Trophoblast cell (in vitro differentiated cells and primary cell): ENCODE measurements at regions not wholly inside any gene's neighbourhood (a gene's known extent, or its start where the extent isn't known, plus 50 kb on each side); places are given as distances from the start of the nearest gene placed in this dataset.

Source experiments
- DNase-seq, 2 donors: peaks; one replicate each; pipeline ENCODE4 v3.0.0-alpha.2; 2016
- H2AFZ ChIP-seq: 2 replicates; pipeline ENCODE4 v1.6.1; 2013; ENCODE audit warnings: low read length, moderate library complexity, mild to moderate bottlenecking; ENCODE audit not compliant: insufficient read depth, poor library complexity
- H2AK5ac ChIP-seq: 2 replicates; pipeline ENCODE4 v1.6.1; 2013; ENCODE audit warnings: mild to moderate bottlenecking, low read length
- H2BK120ac ChIP-seq: 2 replicates; pipeline ENCODE4 v1.6.1; 2013; ENCODE audit warnings: low read length, mild to moderate bottlenecking, moderate library complexity; ENCODE audit not compliant: insufficient read depth, poor library complexity
- H2BK12ac ChIP-seq: 2 replicates; pipeline ENCODE4 v1.6.1; 2013; ENCODE audit warnings: mild to moderate bottlenecking, low read length, moderate library complexity
- H2BK5ac ChIP-seq: 2 replicates; pipeline ENCODE4 v1.6.1; 2013; ENCODE audit warnings: low read length, low read depth, moderate library complexity, mild to moderate bottlenecking; ENCODE audit not compliant: poor library complexity
- H3K14ac ChIP-seq: 2 replicates; pipeline ENCODE4 v1.6.1; 2013; ENCODE audit warnings: mild to moderate bottlenecking, low read length
- H3K18ac ChIP-seq: 2 replicates; pipeline ENCODE4 v1.6.1; 2013; ENCODE audit warnings: mild to moderate bottlenecking, low read length
- H3K23ac ChIP-seq: 2 replicates; pipeline ENCODE4 v1.6.1; 2013; ENCODE audit warnings: low read length
- H3K27ac ChIP-seq: 2 replicates; pipeline ENCODE4 v1.5.1; 2013; ENCODE audit warnings: low read depth, mild to moderate bottlenecking, inconsistent platforms, low read length, moderate library complexity
- H3K27me3 ChIP-seq: 2 replicates; pipeline ENCODE4 v1.6.1; 2013; ENCODE audit warnings: inconsistent platforms, mild to moderate bottlenecking, low read length, moderate library complexity; ENCODE audit not compliant: insufficient read depth
- H3K36me3 ChIP-seq, 2 experiments: 1 replicate in 1 of 2; 2 replicates in 1 of 2; pipeline ENCODE4 v1.6.1; 2013; ENCODE audit warnings: low read length in 2 of 2, mild to moderate bottlenecking in 2 of 2, moderate library complexity in 1 of 2; ENCODE audit not compliant: insufficient read depth in 2 of 2, control insufficient read depth in 1 of 2
- H3K4ac ChIP-seq: 2 replicates; pipeline ENCODE4 v1.6.1; 2013; ENCODE audit warnings: low read depth, mild to moderate bottlenecking, low read length, moderate library complexity
- H3K4me1 ChIP-seq, 2 experiments: 1 replicate in 1 of 2; 2 replicates in 1 of 2; pipeline ENCODE4 v1.6.1; 2013; ENCODE audit warnings: low read length in 2 of 2, mild to moderate bottlenecking in 2 of 2, moderate library complexity in 1 of 2; ENCODE audit not compliant: insufficient read depth in 2 of 2, control insufficient read depth in 1 of 2
- H3K4me2 ChIP-seq: 2 replicates; pipeline ENCODE4 v1.6.1; 2013; ENCODE audit warnings: inconsistent platforms, mild to moderate bottlenecking, low read length, moderate library complexity
- H3K4me3 ChIP-seq: 2 replicates; pipeline ENCODE4 v1.5.1; 2013; ENCODE audit warnings: mild to moderate bottlenecking, low read depth, low read length, inconsistent platforms
- H3K79me1 ChIP-seq: one replicate; pipeline ENCODE4 v1.6.1; 2013; ENCODE audit warnings: low read length
- H3K79me2 ChIP-seq: 2 replicates; pipeline ENCODE4 v1.6.1; 2013; ENCODE audit warnings: low read length, mild to moderate bottlenecking; ENCODE audit not compliant: control insufficient read depth, insufficient read depth, poor library complexity
- H3K9ac ChIP-seq: 2 replicates; pipeline ENCODE4 v1.6.1; 2013; ENCODE audit warnings: mild to moderate bottlenecking, low read length
- H3K9me3 ChIP-seq: 2 replicates; pipeline ENCODE4 v1.6.1; 2013; ENCODE audit warnings: low read depth, mild to moderate bottlenecking, control low read depth, inconsistent platforms, low read length; ENCODE audit not compliant: insufficient read depth
- H4K12ac ChIP-seq: 2 replicates; pipeline ENCODE4 v1.6.1; 2013; ENCODE audit warnings: low read depth, mild to moderate bottlenecking, low read length, moderate library complexity
- H4K8ac ChIP-seq: 2 replicates; pipeline ENCODE4 v1.6.1; 2013; ENCODE audit warnings: low read depth, mild to moderate bottlenecking, low read length, moderate library complexity
- H4K91ac ChIP-seq: one replicate; pipeline ENCODE4 v1.6.1; 2013; ENCODE audit warnings: low read depth, mild to moderate bottlenecking, low read length, moderate library complexity
- WGBS: extraction: QIAGEN DNeasy Blood & Tissue Kit; methylation state at CpG from one replicate; pipeline ENCODE4 v1.1.7; 2013; ENCODE audit warnings: missing lambda C conversion rate; ENCODE audit not compliant: insufficient read length, insufficient coverage; ENCODE audit errors: extremely low coverage; 5-methylcytosine and 5-hydroxymethylcytosine counted together

- no peak overlapping the region for H4K91ac ChIP-seq
- no peak overlapping the region for H2AFZ ChIP-seq
- no peaks in the 10 kb centered on the region for H3K4me1 ChIP-seq
- H4K8ac ChIP-seq, result no peak overlapping the region
- H3K4ac ChIP-seq, result no peak overlapping the region
- no peak overlapping the region for H2AK5ac ChIP-seq
- no peak overlapping the region for H2BK12ac ChIP-seq
- H3K9ac ChIP-seq, result no peak overlapping the region
- H3K36me3 ChIP-seq, result no peaks in the 10 kb centered on the region
- H3K27me3 ChIP-seq, result no peaks in the 10 kb centered on the region
- no peak overlapping the region for H4K12ac ChIP-seq
- DNase-seq, result no peak
- no peaks in the 10 kb centered on the region for H3K9me3 ChIP-seq
- no peak overlapping the region for H3K4me3 ChIP-seq
- no peaks in the 10 kb centered on the region for H3K79me1 ChIP-seq
- WGBS, result no CpG with 5 or more reads among the region's 1 CpG
- H3K79me2 ChIP-seq, result no peaks in the 10 kb centered on the region
- H3K18ac ChIP-seq, result no peak overlapping the region
- no peak overlapping the region for H2BK5ac ChIP-seq
- no peak overlapping the region for H3K14ac ChIP-seq
- no peak overlapping the region for H2BK120ac ChIP-seq
- H3K27ac ChIP-seq, result no peak overlapping the region
- H3K23ac ChIP-seq, result no peak overlapping the region
- no peak overlapping the region for H3K4me2 ChIP-seq
Measured at GRCh38 chr4:60432911-60433310, 767.2 kb upstream of the ADGRL3 start.

- H4K12ac ChIP-seq, result no peak overlapping the region
- H3K9me3 ChIP-seq, result no peaks in the 10 kb centered on the region
- no peak overlapping the region for H3K18ac ChIP-seq
- H3K23ac ChIP-seq, result no peak overlapping the region
- H3K14ac ChIP-seq, result no peak overlapping the region
- DNase-seq, result no peak
- H3K79me1 ChIP-seq, result no peaks in the 10 kb centered on the region
- H3K4me1 ChIP-seq, result no peaks in the 10 kb centered on the region
- no peak overlapping the region for H2BK5ac ChIP-seq
- H4K8ac ChIP-seq, result no peak overlapping the region
- H4K91ac ChIP-seq, result no peak overlapping the region
- H2BK120ac ChIP-seq, result no peak overlapping the region
- H2AFZ ChIP-seq, result no peak overlapping the region
- no peaks in the 10 kb centered on the region for H3K79me2 ChIP-seq
- no peak overlapping the region for H3K4me3 ChIP-seq
- H2BK12ac ChIP-seq, result no peak overlapping the region
- H3K27ac ChIP-seq, result no peak overlapping the region
- H3K27me3 ChIP-seq, result no peaks in the 10 kb centered on the region
- H3K4ac ChIP-seq, result no peak overlapping the region
- H3K36me3 ChIP-seq, result no peaks in the 10 kb centered on the region
- no peak overlapping the region for H3K4me2 ChIP-seq
- no peak overlapping the region for H2AK5ac ChIP-seq
- H3K9ac ChIP-seq, result peak overlapping the region; percentile 76
Measured at GRCh38 chr4:60443068-60443467, 757.1 kb upstream of the ADGRL3 start.

- Histone ChIP-seq H3K27me3 (no peaks in the 10 kb centered on the region), H2AFZ (no peak overlapping the region), H2BK12ac (no peak overlapping the region), H3K23ac (no peak overlapping the region), H2BK5ac (no peak overlapping the region), H4K8ac (no peak overlapping the region), H3K79me1 (no peaks in the 10 kb centered on the region), H2BK120ac (no peak overlapping the region), H3K36me3 (no peaks in the 10 kb centered on the region), H3K9ac (no peak overlapping the region), H3K14ac (no peak overlapping the region), H3K9me3 (no peaks in the 10 kb centered on the region), H3K4me1 (no peaks in the 10 kb centered on the region), H3K27ac (no peak overlapping the region), H3K4ac (no peak overlapping the region), H4K12ac (no peak overlapping the region), H3K79me2 (no peaks in the 10 kb centered on the region), H3K4me3 (no peak overlapping the region), H3K4me2 (no peak overlapping the region), H2AK5ac (no peak overlapping the region), H4K91ac (no peak overlapping the region), H3K18ac (no peak overlapping the region)
- no peak for DNase-seq
Measured at GRCh38 chr4:60443796-60444195, 756.3 kb upstream of the ADGRL3 start.

DNA sequence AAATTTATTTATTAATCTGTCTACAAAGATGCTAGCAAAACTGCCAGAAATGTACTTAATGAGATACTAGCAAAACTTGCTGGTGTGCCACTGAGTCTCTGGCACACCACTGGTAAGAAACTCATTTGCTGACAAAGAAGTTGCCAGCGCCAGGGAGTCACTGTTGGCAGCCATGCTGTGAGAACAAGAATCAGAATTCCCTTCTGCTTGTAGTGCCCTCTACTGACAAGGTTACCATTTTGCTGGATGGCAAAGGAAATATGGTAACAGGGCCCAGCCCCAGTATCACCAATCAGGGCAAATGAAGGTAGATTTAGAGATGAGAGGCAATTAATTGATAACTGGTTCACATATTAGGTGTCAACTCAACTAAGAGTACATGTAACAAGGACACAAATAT, 750.1 kb upstream of the ADGRL3 start:
- Histone ChIP-seq H3K27me3 (no peaks in the 10 kb centered on the region), H3K9ac (no peak overlapping the region), H3K4me3 (no peak overlapping the region), H2BK12ac (no peak overlapping the region), H4K12ac (no peak overlapping the region), H3K4me1 (no peaks in the 10 kb centered on the region), H4K8ac (no peak overlapping the region), H2AK5ac (no peak overlapping the region), H3K4me2 (no peak overlapping the region), H3K79me1 (no peaks in the 10 kb centered on the region), H2AFZ (no peak overlapping the region), H3K9me3 (no peaks in the 10 kb centered on the region), H2BK5ac (no peak overlapping the region), H3K4ac (no peak overlapping the region), H3K23ac (no peak overlapping the region), H2BK120ac (no peak overlapping the region), H3K18ac (no peak overlapping the region), H4K91ac (no peak overlapping the region), H3K79me2 (no peaks in the 10 kb centered on the region), H3K27ac (no peak overlapping the region), H3K36me3 (no peaks in the 10 kb centered on the region), H3K14ac (no peak overlapping the region)
- no peak for DNase-seq
- no CpG with 5 or more reads among the region's 1 CpG for WGBS

GRCh38 chr4:60452266-60452665, 747.9 kb upstream of the ADGRL3 start:
- Histone ChIP-seq H3K79me2 (no peaks in the 10 kb centered on the region), H2AK5ac (no peak overlapping the region), H3K27ac (no peak overlapping the region), H3K4me1 (no peaks in the 10 kb centered on the region), H3K14ac (no peak overlapping the region), H3K23ac (no peak overlapping the region), H3K36me3 (no peaks in the 10 kb centered on the region), H3K79me1 (no peaks in the 10 kb centered on the region), H4K8ac (no peak overlapping the region), H2BK120ac (no peak overlapping the region), H3K4me3 (no peak overlapping the region), H2AFZ (no peak overlapping the region), H3K4me2 (no peak overlapping the region), H3K27me3 (no peaks in the 10 kb centered on the region), H2BK5ac (no peak overlapping the region), H3K4ac (no peak overlapping the region), H2BK12ac (no peak overlapping the region), H3K18ac (no peak overlapping the region), H3K9me3 (no peaks in the 10 kb centered on the region), H3K9ac (no peak overlapping the region), H4K91ac (no peak overlapping the region), H4K12ac (no peak overlapping the region)
- DNase-seq, result no peak
